Liver (tissue), 3 donors: ENCODE measurements at regions not wholly inside any gene's neighbourhood (a gene's known extent, or its start where the extent isn't known, plus 50 kb on each side); places are given as distances from the start of the nearest gene placed in this dataset.

Experiments used
- TAF1 ChIP-seq: conservative IDR thresholded peaks from 2 replicates; pipeline ENCODE4 v1.6.1; 2016; ENCODE audit warnings: antibody characterized with exemption, mild to moderate bottlenecking
- YY1 ChIP-seq: IDR thresholded peaks from 2 replicates; pipeline ENCODE4 v1.6.1; 2016; ENCODE audit warnings: antibody characterized with exemption, mild to moderate bottlenecking
- TF ChIP-seq, protein P1 (sequence below): fragments of 150-350 bp; IDR thresholded peaks from 2 replicates; pipeline ENCODE4 v1.5.1; 2017; ENCODE audit warnings: improper control_type of control experiment, low read depth, low read length; ENCODE audit not compliant: missing input control
- donor health status: healthy.
- donor health status: healthy.

DNA sequence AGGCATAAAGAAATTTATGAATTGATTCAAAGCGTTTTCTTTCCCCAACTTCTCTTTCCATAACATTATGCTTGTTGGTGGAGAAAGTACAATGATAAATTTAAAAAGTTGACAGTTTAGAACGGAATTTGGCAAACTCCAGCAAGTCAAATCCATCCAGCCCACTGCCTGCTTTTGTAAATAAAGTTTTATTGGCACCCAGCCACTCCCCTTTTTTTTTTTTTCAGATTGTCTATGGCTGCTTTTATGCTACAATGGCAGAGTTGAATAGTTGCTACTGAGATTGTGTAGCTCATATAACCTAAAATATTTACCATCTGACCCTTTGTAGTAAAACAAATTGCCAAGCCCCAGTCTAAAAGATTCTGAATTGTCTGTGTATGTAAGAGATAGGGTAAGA, 112.8 kb upstream of the RBMS3 start:
- TF ChIP-seq YY1 = no peak
- TF ChIP-seq, protein P1, sequence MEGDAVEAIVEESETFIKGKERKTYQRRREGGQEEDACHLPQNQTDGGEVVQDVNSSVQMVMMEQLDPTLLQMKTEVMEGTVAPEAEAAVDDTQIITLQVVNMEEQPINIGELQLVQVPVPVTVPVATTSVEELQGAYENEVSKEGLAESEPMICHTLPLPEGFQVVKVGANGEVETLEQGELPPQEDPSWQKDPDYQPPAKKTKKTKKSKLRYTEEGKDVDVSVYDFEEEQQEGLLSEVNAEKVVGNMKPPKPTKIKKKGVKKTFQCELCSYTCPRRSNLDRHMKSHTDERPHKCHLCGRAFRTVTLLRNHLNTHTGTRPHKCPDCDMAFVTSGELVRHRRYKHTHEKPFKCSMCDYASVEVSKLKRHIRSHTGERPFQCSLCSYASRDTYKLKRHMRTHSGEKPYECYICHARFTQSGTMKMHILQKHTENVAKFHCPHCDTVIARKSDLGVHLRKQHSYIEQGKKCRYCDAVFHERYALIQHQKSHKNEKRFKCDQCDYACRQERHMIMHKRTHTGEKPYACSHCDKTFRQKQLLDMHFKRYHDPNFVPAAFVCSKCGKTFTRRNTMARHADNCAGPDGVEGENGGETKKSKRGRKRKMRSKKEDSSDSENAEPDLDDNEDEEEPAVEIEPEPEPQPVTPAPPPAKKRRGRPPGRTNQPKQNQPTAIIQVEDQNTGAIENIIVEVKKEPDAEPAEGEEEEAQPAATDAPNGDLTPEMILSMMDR = no peak
- no peak for TF ChIP-seq TAF1
